ENCODE measurements at regions not wholly inside any gene's neighbourhood (a gene's known extent, or its start where the extent isn't known, plus 50 kb on each side); places are given as distances from the start of the nearest gene placed in this dataset.
"Not testable (repeated sequence)": the region's sequence is repeated elsewhere in the genome, so short reads cannot be mapped to it uniquely, and the experiment has no call there.

DNA sequence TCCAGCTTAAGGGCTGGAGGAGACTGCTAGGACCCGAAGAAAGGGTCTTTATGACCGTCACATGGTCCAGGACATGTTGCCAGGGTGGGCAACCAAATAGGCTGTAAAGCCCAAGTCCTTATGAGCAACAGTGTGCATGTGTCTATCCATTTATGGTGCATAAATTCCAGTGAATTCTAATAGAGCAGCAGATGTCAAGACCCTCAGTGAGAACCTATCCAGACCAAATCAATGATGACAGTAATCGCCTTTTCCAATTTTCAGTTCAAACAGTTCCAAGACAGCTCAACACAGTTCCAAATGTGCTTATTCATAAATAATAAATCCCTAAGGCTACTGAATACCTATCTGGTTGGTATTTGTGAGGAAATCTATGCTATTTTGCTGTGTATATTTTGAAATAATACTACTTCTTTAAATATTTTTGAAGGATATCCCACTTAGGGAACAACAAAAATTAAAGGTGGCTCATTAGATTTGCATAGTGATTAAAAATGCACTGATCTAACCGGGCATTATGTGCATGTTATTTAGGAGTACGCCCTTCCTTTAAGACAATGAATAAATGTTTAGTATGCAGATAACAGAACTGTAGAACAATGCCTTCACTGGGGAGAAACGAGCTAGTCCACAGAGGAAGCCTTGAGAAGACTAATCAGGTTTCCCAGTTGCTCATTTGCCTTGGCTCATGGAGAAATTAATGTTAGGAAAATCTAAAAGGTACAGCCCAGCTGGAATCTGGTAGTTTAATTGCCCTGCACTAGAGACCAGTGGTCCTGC is 519.5 kb upstream of the CHAC2 start:
- DNase-seq (no peak), ATAC-seq (ENCODE audit: poor library complexity) (peak; percentile 36)
- intact Hi-C loops (cut with DNase I): no loop called here

DNA sequence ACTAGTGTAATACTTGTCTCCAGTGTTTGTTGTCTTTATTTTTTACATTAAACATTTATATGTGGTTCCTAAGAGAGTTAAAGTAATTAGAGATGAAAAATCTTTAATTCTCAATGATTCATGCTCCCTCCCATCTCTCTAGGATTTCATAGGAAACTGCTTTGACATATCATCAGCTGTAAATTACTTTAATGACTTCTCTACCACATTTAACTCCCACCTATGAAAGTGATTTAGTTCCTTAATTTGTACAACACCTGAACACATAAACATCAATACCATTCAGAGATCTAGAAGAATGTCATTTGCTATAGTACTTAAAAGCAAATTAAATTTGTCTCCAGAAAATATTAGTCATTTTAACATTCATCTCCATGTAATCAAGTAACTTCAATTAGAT is 524.2 kb upstream of the CHAC2 start:
- ATAC-seq (ENCODE audit: poor library complexity): no peak
- intact Hi-C loops (cut with DNase I): no loop called here
- DNase-seq: no peak

DNA sequence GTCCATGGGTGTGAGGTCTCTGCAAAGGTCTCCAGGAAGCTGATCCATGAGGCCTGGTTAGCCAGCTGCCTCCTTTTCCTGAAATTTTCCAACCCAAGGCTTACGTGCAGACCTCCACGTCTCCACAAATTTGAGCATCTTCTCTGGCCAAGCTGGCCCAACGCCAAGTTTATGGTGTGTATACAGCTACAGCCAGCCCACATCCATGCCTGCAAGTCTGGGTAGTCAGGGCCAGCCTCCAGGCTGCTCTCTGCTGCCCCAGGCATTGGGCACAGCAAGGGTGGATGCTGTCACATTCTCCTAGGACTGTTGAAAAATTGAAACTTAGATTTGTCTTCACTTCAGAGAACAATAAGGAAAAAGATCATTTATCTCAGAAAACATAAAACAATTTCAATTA is 525.5 kb upstream of the CHAC2 start:
- ATAC-seq (ENCODE audit: poor library complexity) (no peak), DNase-seq (no peak)
- intact Hi-C loops (cut with DNase I): no loop called here

DNA sequence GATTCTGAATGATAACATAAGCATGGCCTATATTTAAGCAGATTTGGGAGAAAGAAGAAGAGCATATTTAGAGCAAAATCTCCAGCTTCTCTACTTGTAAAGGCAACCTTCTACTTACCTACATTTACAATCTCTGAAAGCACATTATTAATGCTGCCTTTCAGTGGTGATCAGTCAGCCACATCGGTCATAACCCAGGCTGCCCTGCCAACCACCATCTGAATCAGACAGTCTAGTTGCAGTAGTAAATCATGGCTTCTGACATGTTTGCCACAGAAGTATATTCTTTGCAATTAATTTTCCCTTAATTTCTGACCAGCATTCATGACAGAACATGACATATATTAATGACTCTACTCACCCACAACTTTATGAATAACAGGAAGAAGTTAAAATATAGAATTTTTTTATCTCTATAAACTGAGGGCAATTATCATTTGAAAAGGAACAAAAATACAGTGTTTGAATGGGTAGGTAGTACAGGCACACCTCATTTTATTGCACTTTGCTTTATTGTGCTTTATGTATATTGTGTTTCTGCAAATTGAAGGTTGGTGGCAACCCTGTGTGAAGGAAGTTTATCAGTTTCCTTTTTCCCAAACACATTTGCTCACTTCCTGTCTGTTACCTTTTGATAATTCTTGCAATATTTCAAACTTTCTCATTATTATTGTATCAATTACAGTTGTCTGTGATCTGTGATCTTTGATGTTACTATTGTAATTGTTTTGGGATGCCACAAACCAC is 531.6 kb upstream of the CHAC2 start:
- ATAC-seq (ENCODE audit: poor library complexity) (no peak), DNase-seq (no peak)
- intact Hi-C loops (cut with DNase I): no loop called here

DNA sequence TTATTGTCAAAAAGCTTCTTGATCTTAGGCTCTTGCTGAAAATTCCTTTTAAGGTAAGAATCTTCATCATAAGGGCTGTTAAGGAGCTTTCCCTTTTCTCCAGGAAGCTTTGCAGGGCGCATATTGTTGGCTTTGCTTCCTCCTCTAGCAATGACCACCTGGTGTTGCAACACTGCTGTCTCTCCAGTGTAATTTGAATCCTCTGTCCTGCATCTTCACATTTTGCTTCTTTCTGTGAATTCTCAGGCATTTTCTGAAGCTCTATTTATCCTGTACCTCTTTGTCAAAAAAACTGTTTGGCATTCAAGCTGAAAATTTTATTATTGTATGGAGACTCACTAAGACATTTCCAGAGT is 533.1 kb upstream of the CHAC2 start:
- no peak for DNase-seq
- intact Hi-C loops (cut with DNase I): no loop called here
- no peak for ATAC-seq (ENCODE audit: poor library complexity)

DNA sequence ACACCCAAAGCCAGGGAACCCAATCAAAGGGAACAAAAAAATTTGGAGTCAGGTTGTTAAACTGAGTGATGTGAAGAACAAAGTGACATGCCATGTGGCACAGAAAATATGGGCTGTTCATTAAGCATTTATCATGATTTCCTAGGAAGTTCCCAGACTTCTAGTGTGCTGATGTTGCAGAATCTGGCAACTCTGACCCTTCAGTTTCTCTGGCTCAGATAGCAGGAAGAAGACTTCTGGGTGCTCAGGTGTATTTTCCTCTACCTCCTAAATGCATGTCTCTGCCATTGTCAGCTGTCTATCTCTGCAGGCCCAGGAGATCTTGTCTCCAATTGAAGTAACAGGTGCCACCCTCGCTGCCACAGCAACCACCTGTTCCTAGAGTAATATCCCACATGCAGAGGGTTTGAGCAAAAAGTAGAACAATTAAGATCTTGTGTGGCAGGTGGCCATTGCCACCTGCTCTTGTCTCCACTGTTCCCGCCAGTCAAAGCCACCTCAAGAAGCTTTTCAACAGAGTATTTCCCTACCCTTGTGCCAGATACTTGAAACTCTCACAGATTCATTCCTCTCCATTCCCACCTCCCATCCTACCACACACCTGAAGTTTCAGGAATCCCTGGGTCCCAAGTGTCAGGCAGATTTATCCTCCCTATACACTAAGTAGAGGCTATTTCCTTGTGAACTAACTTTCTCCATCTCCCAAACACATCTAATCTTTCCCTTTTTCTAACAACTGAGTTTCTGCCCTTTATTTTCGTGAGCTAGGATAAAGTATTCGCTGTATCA is 533.7 kb upstream of the CHAC2 start:
- DNase-seq (no peak), ATAC-seq (ENCODE audit: poor library complexity) (no peak)
- intact Hi-C loops (cut with DNase I): no loop called here

DNA sequence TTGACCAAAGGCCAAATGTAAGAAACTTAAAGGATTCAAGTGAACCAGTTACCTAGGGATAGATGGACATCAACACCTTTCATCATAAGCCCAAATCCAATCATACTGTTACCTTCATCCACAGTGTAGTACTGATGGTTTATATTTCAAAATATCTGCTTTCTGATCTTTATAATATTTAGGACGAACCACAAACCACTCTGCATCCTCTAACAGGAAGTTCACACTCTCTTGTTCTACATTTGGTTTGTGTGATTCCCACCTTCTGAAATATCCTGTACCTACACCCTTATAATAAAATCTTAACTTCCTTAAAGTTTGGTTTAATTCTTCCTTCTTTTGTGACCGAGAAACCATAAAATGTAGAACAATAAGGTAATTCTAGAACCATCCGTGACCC is 535.7 kb upstream of the CHAC2 start:
- ATAC-seq (ENCODE audit: poor library complexity) (no peak), DNase-seq (no peak)
- intact Hi-C loops (cut with DNase I): no loop called here

DNA sequence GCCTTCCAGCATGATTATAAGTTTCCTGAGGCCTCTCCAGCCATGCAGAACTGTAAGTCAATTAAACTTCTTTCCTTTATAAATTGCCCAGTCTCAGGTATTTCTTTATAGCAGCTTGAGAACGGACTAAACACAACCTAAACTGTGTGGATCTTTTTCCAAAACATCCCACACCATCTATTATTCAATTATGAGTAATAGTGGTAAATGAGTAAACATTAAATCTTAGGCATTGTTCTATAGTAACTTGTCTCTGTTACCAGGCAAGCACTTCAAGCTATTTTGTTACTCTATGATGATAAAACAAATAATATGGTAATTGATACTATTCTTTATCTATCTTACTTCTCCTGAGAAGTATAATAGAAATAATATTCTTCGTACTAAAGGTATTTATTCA is 536.9 kb upstream of the CHAC2 start:
- no peak for DNase-seq
- intact Hi-C loops (cut with DNase I): no loop called here
- no peak for ATAC-seq (ENCODE audit: poor library complexity)

DNA sequence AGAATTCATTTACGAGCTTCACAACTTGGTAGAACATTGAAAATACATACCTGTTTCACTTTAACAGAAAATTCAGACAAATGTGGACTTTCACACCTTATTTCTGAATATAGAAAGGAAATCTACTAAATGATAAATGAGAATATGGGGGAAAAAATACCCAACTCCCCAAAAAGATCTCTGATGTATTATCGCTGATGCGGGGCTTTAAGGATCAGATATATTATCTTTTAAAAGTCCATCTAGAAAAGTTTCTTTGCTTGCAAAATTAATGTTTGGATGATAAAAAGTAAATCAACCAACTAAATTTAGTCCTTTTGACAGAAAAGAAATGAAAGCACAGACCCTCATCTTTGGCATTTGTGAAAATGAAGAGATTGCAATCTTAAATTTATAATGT is 540.1 kb upstream of the CHAC2 start:
- DNase-seq: no peak
- intact Hi-C loops (cut with DNase I): no loop called here
- ATAC-seq (ENCODE audit: poor library complexity): no peak

DNA sequence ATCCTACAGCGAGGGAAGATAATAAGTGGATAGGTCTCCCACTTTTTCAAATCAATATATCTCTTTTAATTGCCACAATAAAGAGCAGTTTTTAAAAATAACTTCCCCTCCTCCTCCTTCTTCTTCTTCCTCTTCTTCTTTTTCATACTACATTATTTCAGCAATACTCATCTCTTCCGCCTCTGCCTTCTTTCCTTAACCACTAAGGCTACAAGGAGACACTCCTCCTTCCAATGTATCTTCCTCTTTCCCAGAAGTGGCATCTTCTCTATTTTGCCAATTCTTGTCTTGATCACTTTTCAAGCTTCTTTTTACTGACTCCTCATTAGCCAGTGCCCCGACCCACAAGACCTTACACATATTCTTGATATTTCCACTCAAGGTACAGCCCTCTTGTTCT is 546.6 kb upstream of the CHAC2 start:
- DNase-seq (no peak), ATAC-seq (ENCODE audit: poor library complexity) (no peak)
- intact Hi-C loops (cut with DNase I): no loop called here

DNA sequence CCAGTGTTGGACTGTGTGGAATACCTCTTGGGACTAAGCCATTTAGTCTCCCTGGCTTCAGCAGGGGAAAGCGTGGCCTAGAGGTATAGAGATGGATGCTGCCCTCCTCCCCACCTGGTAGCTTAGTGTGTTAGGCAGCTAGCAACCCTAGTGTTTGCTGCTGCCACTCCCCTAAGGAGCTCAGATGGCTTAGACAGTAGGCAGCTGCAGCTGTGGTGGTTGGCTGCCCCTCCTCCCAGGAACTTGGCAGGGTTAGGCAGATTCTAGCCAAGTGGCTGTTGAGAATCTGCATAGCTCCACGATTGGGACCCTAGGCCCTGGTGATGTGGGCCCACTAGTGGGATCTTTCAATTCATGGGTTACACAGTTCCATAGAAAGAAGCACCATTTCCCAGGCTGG is 550.4 kb upstream of the CHAC2 start:
- ATAC-seq (ENCODE audit: poor library complexity): no peak
- intact Hi-C loops (cut with DNase I): no loop called here
- DNase-seq: no peak

DNA sequence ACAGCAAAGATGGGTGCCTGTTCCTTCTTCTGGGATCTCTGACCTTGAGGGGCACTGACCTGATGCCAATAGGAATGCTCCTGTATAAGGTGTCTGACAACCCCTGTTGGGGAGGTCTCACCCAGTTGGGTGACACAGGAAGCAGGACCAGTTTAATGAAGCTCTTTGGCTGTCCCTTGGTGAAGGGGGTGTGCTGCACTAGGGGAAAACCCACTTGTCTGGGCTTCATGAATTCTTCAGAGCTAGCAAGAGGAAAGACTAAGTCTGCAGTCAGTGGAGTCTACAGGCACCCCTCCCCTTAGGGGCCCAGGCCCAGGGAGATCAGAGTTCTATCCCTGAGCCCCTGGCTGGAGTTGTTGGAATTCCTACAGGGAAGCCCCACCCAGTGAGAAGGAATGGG is 550.8 kb upstream of the CHAC2 start:
- intact Hi-C loops (cut with DNase I): no loop called here
- DNase-seq (no peak), ATAC-seq (ENCODE audit: poor library complexity) (no peak)

DNA sequence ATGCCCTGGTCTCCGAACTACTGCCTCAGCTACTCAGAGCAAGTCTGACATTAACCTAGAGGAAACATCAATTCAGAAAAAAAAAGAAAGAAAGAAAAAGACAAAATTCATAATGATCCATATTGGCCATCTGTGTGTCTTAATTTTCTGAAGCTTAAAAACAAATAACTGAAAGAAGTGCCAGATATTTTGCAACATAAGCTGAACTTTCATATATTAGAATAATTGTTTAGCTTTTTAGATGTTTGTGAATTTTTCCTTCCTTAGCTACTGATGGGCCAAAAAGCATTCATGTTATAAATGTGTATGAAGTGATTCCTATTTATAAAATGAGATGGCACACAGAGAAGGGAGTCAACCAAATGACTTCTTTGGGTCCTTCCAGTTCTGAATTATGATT is 555.0 kb upstream of the CHAC2 start:
- ATAC-seq (ENCODE audit: poor library complexity) (no peak), DNase-seq (no peak)
- intact Hi-C loops (cut with DNase I): no loop called here

DNA sequence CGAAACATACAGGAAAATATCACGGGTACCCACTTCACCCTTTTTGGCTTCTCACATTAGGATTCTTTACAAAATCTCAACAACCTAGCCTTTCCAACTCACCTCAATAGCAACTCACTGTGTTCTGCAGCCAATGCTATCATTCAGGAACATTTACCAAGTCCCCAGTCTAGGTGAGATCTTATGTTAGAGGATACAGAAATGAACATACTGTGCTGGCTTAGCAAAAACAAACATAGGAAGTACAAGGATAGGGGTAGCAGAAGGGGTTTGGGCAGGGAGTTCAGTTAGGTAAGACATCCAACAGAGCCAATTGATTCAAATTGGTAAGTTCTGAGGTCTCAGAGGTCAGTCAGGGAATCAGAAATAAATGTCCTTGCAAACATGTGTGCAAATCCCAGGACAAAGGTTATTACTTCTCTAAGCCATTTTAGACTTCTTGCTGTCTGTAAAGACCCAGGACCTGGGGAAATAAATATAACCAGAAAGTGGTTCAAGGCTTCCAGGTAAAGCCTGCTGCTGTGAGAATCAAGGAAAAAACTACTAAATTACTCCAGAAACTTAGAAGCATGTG is 556.3 kb upstream of the CHAC2 start:
- ATAC-seq (ENCODE audit: poor library complexity) (peak; percentile 16), DNase-seq (no peak)
- intact Hi-C loops (cut with DNase I): no loop called here

DNA sequence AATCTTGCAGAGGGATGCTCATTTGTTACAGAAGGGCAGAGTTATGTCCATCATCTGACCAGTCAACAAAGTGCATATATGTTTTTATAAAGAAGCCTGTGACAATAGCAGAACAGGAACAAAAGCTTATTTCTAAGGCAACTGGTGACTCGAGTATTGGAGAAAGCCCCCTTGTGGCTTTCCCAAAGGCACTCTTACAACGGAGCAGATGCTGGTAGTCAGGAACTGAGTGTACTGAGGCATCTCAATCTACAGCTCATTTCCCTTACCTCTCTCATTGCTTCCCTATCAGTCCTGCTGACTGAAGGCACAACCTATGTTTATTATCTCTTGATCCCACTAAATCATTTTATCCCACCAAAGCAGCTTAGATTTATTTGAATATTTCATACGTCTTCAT is 557.1 kb upstream of the CHAC2 start:
- no peak for DNase-seq
- ATAC-seq (ENCODE audit: poor library complexity): no peak
- intact Hi-C loops (cut with DNase I): no loop called here

DNA sequence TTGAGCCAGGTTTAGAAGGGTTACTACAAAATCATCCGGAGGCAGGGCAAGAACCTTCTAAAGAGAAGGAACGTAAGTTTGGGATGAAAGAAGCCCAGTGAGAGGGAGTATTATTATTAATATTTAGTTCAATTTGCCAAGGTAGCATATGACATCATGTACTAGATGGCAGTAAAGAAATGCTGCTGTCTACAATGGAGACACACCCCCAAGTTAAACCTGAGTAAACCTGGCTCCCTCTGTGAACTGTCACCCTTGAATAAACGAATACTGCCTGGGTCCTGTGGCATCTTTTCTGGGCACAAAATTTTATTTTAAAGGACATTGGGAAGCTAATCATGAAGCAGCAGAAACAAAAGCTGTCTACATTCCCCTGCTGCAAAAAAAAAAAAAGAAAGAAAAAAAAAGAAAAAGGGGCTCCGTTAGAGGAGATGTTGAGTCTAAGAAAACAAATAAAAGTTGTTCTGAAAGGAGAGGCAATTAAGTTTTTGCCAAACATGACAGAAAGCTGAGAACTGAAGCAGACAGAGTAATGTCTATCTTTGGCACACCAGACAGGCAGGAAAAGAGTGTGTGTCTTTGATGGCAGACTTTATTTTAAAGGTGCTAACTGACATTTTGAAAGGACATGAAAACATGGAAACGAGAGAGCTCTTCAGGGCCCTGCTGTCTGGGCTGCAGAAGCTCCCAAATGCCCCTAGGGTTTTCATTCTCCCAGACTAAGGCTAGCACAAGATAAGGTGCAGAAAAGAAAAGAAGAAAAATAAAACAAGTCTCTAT is 557.7 kb upstream of the CHAC2 start:
- no peak for DNase-seq
- ATAC-seq (ENCODE audit: poor library complexity): peak; percentile 68
- intact Hi-C loops (cut with DNase I): no loop called here

DNA sequence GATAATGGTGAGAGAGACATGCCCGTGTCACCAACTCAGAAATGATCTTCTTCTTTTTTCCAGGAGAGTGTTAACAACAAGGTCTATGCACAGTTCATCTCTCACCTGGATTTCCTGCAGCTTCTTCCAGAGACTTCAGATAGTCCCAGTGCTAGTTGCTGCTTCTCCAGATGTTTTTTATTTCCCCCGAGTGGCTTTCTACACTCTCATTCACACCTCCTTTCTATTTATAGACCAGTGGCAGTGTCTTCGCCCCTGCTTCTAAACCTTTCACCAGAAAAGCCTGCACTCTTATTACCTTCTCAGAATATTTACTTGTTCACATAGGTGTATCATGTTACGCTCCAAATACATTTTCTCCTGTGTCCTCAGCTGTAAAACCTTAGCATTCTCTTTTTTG is 558.8 kb upstream of the CHAC2 start:
- intact Hi-C loops (cut with DNase I): no loop called here
- ATAC-seq (ENCODE audit: poor library complexity): peak; percentile 78
- DNase-seq: no peak

DNA sequence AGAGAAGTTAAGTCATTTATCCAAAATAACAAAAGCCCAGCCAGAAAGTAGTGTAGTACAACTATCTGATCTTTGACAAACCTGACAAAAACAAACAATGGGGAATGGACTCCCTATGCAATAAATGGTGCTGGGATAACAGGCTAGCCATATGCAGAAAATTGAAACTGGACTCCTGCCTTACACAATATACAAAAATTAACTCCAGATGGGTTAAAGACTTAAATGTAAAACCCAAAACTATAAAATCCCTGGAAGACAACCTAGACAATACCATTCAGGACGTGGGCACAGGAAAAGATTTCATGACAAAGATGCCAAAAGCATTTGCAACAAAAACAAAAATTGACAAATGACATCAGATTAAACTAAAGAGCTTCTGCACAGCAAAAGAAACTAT is 561.4 kb upstream of the CHAC2 start:
- intact Hi-C loops (cut with DNase I); DNase-seq; ATAC-seq (ENCODE audit: poor library complexity): not testable (repeated sequence)

DNA sequence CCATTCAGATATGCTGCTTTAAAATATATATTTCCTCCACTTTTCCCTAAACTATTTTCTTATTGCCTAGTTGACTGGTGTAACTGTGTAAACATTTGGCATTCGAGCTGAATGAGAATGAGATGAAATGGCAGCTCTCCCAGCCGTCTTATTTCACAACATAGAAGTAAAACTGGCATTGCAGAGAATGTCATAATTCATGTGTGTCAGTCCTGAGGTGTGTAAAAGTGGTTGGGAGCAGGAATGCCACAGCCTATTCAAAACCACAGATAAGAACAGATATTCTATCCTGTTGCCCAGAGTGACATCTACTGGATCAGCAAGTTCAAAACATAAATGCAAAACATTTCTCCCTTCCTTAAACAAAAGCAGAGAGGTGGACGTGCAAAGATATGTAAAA is 565.5 kb upstream of the CHAC2 start:
- intact Hi-C loops (cut with DNase I): no loop called here
- ATAC-seq (ENCODE audit: poor library complexity) (peak; percentile 94), DNase-seq (no peak)

Measured in Right ventricle myocardium superior (tissue), 1 donor.